HG03045 (cell line): ENCODE measurements at regions not wholly inside any gene's neighbourhood (a gene's known extent, or its start where the extent isn't known, plus 50 kb on each side); places are given as distances from the start of the nearest gene placed in this dataset.
"Not testable (repeated sequence)": the region's sequence is repeated elsewhere in the genome, so short reads cannot be mapped to it uniquely, and the experiment has no call there.

ENCODE experiments used
- ATAC-seq: cut with Tn5 transposase; IDR thresholded peaks from one replicate; pipeline ENCODE4 v1.9.1; 2021; ENCODE audit warnings: mild to moderate bottlenecking, moderate library complexity; ENCODE audit not compliant: unreplicated experiment

DNA sequence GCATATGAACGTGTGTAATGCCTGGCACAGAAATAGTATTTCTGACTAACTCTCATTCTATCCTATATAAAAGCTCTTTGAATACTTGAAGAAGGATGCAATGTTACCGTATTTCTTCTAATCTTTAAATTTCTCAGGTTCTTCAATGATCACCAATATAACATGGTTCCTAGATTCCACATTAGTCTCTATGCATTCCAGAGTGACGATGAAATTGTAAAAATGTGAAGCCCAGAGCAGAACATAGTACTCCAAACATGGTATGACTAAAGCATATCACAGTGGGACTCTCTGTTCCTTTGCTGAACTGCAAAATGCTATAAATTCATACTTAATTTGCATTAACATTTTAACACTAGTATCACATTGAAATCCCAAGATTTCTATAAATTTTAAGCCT, 877.6 kb upstream of the CHORDC1 start:
- ATAC-seq = no peak

DNA sequence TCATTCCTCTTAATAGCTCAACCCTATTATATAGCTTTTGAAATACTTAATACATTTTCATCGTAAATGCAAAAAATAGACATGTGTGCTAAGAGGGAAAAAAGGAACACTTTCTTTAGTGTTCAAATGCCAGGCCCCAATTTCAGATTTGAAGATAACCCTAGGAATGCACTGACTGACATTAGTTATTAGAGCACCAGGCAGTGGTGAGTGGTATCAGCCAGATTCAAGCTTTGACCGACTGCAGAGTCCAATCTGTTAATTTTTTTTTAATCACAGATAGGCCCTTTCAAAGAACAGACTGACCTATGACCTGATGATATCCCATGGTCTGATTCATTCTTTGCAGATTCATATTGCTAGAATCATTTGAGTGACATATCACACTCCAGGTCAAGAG, 874.2 kb upstream of the CHORDC1 start:
- no peak for ATAC-seq

DNA sequence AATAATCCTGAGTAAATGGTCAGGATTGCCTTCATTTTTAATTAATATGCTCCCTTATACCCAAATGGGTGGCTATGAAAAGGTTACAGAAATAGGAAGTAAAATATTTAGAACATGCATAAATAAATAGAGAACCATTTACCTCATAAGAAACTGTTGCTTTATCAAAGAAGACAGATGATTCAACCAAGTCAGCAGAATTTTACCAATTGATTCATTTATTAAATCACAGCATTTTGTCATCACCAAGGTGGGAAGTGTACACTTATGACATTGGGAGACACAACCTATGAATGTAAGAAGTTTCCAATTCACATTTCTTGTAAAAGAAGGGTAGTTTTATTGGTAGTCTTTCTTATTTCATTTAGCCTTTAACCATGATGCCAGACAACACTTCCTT, 870.3 kb upstream of the CHORDC1 start:
- no peak for ATAC-seq

DNA sequence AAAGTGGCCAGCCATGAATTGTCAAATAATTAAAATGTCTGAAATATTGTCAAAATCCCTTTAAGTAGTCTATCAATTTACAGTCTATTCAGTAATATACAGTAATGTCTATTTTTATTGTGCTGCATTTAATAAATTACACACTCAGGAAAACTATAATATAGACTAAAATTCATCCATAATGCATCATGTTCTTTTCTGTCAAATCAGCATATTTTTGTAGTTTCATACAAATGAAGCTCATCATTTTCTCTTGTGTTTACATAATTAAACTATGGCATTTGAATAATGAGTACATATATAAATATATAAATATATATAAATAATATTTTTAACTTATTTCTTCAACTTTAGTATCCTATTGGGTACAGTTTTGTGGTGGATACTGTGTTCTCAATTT, 868.7 kb upstream of the CHORDC1 start:
- ATAC-seq = no peak

DNA sequence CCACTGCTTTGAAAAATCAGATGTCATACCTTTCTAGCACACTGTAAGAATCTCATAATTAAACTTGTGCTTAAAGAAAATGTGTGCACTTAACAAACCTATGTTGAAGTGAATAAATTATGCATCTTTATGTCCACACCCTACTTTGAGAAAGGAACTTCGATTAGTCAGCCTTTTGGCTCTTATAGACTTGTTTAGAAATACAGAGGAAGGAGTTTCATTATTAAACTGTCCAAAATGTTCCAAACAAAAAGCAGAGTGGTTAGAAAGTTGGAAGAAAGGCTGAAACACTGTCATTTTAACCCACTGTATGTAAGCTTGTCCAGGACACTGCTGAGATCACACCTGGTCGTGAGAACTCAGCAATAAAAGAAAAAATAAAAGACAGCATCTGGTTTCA, 863.2 kb upstream of the CHORDC1 start:
- ATAC-seq = no peak

DNA sequence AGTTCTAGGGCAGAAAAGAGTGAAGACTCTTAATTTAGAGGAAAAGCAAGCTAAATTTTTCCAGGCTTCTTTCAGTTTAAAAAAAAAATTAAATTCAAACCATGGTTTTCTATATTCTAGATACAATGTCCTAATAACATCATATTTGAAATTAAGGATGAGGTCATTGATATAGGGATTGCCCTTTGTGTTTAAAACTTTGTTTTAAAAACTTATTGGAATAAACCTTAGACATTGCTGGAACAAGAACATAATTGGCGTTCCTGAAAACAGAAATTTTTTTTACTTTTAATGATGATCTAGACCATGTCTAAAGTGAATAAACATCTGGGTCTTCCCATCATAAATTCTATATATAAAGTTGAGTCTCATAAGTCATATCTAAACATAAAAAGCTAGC, 859.4 kb upstream of the CHORDC1 start:
- ATAC-seq = no peak

DNA sequence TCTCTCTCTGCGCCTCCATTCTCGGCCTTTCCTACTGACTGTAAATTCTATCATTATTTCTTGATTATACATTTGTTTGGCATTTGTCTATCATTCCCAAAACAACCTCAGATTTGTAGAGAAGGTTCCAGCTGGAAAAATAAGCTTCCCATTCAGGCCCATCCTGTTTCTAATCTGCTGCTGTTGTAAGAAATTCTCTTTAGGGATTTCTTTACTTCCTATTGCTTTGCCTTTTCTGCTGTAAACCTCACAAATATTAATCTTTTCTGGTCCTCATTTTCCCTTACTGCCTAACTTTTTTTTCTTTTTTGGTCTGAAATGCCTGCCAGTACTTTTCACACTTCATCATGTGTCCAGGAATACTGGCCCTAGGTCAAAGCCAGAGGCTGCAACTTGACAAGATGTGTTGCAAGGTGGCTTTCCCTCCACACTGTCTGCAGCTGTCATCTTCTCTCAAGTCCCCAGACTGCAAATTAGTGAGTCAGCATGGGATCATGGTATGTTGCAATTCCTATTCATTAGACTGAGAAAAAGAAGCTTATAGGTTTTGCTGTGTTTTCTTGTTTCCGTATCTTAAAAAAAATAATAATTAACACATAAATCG, 858.7 kb upstream of the CHORDC1 start:
- no peak for ATAC-seq

DNA sequence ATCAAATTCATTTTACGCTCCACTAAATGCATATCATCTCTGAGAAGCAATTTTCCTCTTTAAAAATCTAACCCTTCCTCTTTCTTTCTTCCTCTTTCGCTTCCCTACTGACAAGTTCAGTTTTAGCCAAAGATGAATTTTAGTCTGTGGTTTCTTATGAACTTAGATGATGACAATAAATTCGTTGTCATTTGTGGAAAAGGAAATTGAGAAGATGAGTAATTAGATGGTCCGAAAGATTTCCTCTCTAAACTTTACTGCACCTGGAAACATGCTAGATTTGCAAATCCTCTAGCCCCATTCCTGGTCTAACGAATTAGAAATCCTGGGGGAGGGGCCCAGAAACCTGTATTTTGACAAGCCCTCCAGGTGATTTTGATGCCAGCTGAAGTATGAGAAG, 855.4 kb upstream of the CHORDC1 start:
- ATAC-seq = no peak

DNA sequence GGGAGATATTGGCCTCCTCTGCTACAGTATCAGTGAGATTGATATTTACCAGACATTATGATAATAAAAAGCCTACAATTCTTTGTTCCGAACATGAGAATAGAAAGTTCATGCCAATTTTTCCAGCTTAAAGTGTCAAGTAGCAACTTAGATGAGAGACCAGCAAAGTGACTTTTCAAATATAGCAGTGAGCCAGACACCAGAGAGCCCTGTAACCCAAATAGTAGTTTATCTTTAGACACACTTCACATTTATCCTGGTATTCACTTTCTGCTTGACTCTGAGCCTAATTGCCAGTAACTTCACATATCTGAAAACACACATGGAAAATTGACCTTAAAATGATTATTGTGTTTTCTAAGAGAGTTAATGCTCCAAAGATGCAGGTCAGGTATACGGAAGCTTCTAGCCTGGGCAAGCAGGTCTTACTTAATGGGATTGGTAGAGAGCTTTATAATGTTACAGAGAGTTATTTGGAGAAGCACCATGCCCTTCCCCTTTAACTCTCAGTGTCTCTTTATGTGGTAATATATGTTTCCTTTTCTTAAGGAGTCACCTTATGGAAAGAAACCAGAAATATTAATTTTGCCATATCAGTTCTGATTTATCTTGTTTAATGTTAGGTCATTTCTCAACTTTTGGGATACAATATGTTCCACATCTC, 852.3 kb upstream of the CHORDC1 start:
- ATAC-seq = no peak

DNA sequence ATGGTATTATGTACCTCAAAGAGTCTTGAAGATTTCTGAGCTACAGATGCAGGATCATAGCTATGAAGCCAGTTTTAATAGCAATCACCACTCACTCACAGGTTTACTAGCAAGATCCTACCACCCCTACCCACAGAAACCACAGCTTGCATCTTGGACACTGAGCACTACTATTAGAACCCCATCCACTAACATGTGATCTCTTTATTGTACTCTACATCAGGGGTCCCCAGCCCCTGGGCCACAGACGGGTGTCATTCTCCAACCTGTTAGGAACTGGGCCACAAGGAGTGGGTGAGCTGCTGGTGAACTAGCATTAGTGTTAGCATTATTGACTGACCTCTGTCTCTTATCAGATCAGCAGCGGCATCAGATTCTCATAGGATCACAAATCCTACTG, 844.8 kb upstream of the CHORDC1 start:
- no peak for ATAC-seq

DNA sequence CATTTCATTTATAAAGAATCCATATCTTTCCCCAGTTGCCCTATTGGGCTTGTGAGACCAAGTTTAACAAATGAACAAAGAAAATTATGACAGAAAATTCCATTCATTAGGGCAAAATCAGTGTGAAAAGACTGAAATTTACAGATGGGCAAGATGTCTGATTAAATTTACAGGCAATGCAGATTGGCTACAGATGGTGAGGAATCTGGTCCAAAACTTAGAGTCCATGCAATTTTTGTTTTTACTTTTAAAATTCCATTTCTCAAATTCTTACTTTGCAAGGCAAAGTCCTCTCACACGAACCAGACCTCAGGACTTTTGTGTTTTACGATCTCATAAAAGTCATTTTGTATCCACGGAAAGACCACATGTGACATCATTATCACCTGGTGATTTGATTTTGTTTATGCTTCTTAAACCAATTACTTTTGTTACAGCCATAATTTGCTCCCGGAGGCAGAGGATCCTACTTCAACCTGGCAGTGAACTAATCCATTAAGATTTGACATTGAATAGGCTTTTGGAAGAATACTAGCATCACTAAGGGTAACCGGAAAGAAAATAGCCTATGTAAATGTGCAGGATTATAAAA, 843.7 kb upstream of the CHORDC1 start:
- ATAC-seq = no peak

DNA sequence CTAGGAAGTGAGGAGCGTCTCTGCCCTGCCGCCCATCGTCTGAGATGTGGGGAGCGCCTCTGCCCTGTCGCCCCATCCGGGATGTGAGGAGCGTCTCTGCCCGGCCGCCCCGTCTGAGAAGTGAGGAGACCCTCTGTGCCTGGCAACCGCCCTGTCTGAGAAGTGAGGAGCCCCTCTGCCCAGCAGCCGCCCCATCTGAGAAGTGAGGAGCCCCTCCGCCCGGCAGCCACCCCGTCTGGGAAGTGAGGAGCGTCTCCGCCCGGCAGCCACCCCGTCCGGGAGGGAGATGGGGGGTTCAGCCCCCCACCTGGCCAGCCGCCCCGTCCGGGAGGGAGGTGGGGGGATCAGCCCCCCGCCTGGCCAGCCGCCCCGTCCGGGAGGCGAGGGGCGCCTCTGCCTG, 840.5 kb upstream of the CHORDC1 start:
- ATAC-seq = not testable (repeated sequence)

DNA sequence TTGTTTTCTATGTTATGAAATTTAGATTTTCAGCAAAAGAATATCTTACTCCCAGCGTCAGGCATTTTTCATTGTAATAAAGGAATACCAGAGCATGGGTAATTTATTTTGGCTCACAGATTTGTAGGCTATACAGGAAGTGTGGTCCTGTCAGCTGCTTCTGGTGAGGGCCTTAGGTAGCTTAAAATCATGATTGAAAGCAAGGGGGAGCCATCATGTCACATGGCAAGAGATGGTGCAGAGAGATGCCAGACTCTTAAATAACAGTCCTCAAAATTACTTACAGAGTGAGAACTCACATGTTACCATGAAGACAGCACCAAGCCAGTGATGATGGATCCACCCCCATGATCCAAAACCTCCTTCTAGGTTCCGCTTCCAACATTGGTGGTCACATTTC, 825.0 kb upstream of the CHORDC1 start:
- ATAC-seq = no peak

DNA sequence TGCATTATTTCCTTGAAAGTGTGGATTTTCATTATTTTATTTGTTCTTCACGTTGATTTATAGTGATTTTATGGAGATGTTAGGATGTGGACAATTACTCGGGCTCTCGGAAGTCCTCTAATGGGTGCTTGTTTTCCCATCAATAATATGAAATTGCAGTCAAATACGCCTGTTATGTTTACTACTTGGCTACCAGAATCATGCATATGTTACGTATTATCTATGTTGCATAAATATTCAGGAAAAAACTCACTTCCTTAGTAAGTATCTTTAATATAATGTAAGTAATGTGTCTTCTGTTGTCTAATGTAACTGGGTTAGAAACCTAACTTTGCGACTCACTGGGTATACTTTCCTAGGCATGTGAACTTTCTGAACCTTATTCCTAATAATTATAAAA, 823.4 kb upstream of the CHORDC1 start:
- no peak for ATAC-seq

DNA sequence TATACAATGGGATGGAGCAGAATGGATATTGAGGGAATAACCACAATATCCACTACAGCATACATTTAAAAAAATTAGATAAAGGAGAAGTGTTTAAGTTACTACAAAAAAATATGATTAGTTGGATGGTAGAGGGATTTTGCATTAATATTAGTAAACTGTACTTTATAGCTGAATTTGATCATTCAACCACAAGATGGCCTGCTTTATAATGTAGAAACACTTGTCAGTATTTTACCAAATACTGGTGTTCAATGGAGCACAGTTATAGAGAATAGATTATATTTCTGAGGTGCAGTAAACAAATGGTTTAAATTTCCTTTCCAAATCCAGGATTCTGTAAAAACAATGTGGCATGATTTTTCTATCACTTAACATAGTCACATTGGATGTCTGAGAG, 818.8 kb upstream of the CHORDC1 start:
- no peak for ATAC-seq

DNA sequence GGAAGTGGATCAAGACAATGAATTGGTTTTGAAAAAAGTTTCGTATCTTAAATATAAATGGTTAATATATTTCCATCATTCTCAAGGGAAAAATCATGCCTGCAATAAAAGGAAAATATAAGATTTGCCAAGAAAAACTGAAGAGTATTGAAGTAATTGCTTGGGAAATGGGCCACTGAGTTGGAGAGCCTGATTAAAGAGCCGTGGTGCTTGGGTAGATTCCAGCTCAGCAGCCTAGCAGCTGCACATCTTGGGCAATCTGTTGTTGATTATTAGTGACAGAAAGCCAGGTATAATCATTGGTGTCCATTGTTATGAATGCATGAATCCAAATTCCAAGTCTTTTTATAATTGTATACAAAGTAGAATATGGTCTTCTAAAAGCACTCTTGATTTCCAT, 800.9 kb upstream of the CHORDC1 start:
- ATAC-seq = no peak

DNA sequence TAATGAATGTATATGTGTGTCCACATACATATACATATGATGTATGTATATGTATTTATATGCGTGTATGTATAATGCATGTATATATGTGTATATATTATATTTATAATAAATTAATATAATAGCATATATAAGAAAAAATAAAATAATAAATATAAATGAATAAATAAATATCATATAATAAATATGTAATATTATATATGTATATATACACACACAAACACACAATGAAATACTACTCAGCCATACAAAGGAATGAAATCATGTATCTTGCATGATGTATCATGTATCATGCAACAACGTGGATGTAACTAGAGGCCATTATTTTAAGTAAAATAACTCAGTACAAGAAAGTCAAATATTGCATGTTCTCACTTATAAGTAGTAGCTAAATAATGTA, 788.7 kb upstream of the CHORDC1 start:
- ATAC-seq = no peak

DNA sequence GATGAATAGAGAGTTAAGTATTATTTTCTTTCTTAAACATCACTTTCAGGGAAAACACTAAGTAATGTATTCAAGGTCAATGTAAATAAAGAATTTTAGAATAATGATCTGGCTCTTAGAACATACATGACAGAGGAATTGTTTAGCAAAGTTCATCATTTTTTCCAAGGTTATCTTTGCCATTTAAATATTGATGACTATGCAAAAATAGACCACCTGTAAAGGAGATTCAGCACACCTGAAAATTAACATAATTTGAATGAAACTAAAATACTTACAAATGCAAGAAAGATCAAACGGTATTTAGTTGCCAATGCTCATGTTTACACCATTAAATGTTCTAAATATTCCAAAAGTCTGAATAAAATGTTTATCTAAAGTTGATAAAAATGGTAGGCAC, 782.6 kb upstream of the CHORDC1 start:
- ATAC-seq = no peak

DNA sequence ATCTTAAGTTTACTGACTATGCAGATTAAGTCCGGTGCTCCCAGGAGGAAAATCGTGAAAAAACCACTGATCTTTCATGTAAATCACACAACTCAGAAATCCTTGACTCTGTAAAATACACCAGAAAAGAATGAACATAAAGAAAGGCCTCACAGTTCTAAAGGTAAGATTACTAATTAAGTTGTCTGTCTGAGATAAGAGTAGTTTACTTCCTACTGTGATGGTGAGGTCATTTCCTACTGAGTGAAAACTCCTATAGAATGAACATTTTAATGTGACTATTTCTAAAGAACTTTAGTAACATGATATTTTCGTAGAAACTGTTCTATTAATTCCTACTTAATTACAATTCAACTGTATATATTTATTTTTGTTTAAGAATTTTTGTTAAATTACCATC, 774.4 kb upstream of the CHORDC1 start:
- ATAC-seq = no peak

DNA sequence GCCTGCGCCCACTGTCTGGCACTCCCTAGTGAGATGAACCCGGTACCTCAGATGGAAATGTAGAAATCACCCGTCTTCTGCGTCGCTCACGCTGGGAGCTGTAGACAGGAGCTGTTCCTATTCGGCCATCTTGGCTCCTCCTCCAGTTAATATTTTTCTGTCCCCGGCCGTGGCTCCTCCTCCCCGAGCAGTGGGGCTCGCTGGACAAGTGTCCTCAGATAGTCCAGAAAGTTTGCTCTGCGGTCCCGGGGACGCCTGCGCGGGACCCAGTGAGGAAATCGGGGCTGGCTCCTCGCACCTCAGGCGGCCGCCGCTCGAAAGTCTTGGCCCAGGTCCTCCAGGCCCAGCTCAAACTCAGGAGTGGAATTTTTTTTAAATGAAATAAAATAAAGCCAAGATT, 749.3 kb upstream of the CHORDC1 start:
- ATAC-seq = not testable (repeated sequence)

DNA sequence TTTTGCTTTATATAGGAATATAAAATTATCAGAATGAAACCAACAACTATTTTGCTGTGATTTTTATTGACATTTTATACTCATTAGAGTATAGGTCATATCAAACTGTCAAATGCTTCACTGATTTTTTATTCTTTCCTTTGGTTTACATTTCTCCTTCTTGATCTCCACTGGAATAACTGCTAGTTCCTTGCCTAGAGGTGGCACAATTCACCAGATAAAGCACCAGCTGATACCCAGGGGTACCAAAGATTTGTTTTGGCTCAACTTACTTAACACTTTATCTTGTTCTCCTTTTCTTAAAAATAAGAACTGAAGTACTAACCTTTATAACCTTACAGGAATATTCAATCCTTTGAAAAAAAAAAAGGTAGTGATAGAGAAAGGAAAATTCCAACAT, 725.1 kb upstream of the CHORDC1 start:
- ATAC-seq = no peak

DNA sequence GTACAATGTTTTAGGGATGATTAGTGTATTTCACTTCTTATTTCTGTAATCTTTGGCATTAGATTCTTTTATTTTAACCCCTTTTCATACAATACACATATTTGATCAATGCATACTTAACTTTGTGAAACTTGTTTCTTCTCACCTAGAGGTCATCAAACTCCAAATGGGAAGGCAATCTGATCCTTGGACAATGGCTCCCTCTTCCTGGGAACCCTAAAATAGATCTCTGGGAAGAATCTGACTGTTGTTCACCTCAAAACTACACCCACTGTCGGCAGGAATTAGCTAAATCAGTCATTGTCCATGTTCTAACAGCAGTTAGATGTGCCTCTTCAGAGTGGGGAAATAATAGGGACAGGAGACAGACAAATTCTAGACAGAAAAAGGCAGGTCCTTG, 707.4 kb upstream of the CHORDC1 start:
- no peak for ATAC-seq

DNA sequence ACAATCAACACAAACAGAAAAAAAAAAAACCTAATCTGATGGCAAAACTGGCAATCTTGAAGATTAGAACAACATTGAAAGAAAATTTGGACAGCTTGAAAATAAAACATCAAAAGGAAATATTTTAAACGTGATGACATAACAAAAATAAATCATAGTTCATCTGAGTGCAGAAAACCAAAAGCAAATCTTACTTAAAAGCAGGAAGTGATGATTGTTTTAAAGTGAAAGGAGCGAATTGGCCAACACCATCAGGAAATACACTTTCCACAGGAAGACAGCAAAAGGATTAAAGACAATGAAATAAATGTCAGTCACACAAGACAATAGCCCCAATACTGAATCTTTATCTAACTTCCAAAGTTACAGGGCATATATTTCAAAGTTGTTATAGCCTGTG, 696.5 kb upstream of the CHORDC1 start:
- no peak for ATAC-seq
